ENCODE measurements at regions not wholly inside any gene's neighbourhood (a gene's known extent, or its start where the extent isn't known, plus 50 kb on each side); places are given as distances from the start of the nearest gene placed in this dataset.

DNA sequence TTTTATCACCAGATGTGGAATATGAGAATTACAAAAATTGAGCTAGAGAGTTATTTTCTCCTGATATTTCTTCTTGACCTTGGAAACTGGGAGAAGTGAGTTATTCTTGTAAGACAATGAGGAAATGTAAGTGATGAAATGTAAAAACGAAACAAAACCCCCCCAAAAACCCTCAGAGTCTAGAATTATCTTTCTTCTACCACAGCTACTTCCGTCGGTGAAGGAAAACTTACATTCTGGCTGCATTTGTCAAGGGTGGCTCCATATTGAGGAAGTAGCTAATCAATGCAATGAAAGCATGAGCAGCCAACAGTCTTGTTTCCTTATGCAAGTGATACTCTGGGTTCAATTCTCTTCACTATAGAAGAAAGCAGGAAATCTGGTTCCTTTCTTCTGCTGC lies 661.7 kb upstream of the CITED2 start:
- TF ChIP-seq, protein P1, sequence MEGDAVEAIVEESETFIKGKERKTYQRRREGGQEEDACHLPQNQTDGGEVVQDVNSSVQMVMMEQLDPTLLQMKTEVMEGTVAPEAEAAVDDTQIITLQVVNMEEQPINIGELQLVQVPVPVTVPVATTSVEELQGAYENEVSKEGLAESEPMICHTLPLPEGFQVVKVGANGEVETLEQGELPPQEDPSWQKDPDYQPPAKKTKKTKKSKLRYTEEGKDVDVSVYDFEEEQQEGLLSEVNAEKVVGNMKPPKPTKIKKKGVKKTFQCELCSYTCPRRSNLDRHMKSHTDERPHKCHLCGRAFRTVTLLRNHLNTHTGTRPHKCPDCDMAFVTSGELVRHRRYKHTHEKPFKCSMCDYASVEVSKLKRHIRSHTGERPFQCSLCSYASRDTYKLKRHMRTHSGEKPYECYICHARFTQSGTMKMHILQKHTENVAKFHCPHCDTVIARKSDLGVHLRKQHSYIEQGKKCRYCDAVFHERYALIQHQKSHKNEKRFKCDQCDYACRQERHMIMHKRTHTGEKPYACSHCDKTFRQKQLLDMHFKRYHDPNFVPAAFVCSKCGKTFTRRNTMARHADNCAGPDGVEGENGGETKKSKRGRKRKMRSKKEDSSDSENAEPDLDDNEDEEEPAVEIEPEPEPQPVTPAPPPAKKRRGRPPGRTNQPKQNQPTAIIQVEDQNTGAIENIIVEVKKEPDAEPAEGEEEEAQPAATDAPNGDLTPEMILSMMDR (IDR thresholded peaks at IDR 0.05), result no peak
- TF ChIP-seq ZFX (IDR thresholded peaks at IDR 0.05; ENCODE audit: borderline replicate concordance), result no peak
